Left cardiac atrium (tissue), 4 donors: ENCODE measurements at regions not wholly inside any gene's neighbourhood (a gene's known extent, or its start where the extent isn't known, plus 50 kb on each side); places are given as distances from the start of the nearest gene placed in this dataset.

Experiments
- ATAC-seq, 2 donors: fragments of 200-7000 bp; cut with Tn5 transposase; one replicate each; pipeline ENCODE4 v1.9.1; 2020; ENCODE audit warnings: mild to moderate bottlenecking in 2 of 2, moderate library complexity in 2 of 2
- DNase-seq: peaks from one replicate; pipeline ENCODE4 v3.0.0-alpha.2; 2020
- intact Hi-C, 2 donors: fragments of 100-400 bp; cut with DNase I; formaldehyde crosslinking; loops; one replicate each; pipeline versions ENCODE4 v1.14.1 to v1.15.1; 2022 to 2023
- donor health status: DM: no; HTN: yes; CAD: no.
- donor health status: DM: no; HTN: yes; CAD: no; lungs with severe emphysema.
- donor health status: DM: yes; HTN: yes; CAD: no.
- donor health status: Dilated cardiomyopathy.

DNA sequence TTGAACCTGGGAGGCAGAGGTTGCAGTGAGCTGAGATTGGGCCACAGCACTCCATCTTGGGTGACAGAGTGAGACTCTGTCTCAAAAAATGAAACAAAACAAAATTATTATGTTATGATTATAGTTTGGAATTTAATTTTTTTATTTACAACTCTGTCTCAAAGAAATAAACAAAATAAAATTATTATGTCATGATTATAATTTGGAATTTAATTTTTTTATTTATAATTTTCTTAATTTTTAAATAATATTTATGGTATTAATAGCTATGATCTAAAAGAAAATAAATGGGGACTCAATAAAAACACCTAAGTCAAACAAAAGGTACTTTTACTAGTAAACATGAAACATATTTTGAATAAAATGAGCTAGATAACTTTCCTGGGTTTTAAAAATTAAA is 994.8 kb upstream of the GHITM start:
- intact Hi-C loops, result no loop called here
- ATAC-seq, result no peak
- DNase-seq, result no peak

- ATAC-seq, result no peak
- no peak for DNase-seq
Measured at GRCh38 chr10:83153714-83154113, 985.6 kb upstream of the GHITM start.

GRCh38 chr10:83164156-83164555 is 975.2 kb upstream of the GHITM start:
- intact Hi-C loops, result no loop called here
- peak in 1 of 2 donors; percentile 26 for ATAC-seq
- no peak for DNase-seq

More at GRCh38 chr10:83153714-83154113, 985.6 kb upstream of the GHITM start:
- intact Hi-C loops, result no loop called here

- intact Hi-C loops, result no loop called here
- no peak for DNase-seq
Measured at GRCh38 chr10:83165265-83165664, 974.0 kb upstream of the GHITM start.

GRCh38 chr10:83166344-83166743 is 973.0 kb upstream of the GHITM start:
- ATAC-seq, result no peak
- DNase-seq, result no peak
- intact Hi-C loops, result no loop called here

More at GRCh38 chr10:83165265-83165664, 974.0 kb upstream of the GHITM start:
- ATAC-seq, result no peak

DNA sequence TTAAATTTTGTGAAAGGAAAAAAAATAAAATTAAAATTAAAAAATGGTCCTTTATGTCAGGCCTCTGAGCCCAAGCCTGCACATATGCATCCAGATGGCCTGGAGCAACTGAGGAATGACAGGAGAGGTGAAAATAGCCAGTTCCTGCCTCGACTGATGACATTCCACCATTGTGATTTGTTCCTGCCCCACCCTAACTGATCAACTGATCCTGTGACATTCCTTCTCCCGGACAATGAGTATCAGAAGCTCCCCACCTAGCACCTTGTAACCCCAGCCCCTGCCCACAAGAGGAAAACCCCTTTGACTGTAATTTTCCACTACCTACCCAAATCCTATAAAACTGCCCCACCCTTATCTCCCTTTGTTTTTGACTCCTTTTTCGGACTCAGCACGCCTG is 972.2 kb upstream of the GHITM start:
- intact Hi-C loops, result no loop called here
- ATAC-seq (no peak), DNase-seq (no peak)

DNA sequence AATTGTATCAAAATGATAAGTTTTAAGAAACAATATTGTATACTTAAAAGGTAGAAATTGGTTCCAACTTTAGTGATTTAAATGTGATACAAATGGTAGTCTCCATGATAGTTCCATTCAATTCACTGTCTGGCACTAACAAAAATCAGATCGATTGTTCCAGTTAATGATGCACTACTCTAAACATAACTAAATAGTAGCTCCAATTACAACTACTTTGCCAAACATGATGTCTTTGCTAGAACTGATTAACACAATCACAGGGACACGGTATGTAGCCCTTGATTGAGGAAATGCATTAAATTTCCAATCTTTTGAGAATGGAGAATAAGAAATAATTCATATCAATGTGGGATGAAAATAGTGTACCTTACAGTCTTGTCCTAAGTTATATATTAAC is 962.4 kb upstream of the GHITM start:
- ATAC-seq, result no peak
- intact Hi-C loops, result no loop called here
- DNase-seq, result no peak

DNA sequence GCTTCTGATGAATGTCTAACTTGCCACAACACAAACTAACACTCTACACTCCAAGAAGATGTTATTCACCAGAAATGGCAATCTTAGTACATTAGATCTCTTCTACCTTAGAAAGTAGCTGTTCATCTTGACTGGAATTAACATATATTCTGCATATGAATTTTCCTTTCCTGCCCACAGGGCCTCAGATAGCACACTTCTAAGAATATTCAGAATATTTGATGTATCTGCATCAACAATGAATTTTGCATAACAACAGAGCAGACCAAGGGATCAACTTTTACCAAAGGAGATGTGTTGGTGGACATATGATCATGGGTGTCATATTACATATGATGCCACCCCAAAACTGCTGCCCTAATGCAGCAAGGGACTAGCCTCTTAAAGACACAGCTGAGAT is 960.8 kb upstream of the GHITM start:
- ATAC-seq (no peak), DNase-seq (no peak)
- intact Hi-C loops, result no loop called here

DNA sequence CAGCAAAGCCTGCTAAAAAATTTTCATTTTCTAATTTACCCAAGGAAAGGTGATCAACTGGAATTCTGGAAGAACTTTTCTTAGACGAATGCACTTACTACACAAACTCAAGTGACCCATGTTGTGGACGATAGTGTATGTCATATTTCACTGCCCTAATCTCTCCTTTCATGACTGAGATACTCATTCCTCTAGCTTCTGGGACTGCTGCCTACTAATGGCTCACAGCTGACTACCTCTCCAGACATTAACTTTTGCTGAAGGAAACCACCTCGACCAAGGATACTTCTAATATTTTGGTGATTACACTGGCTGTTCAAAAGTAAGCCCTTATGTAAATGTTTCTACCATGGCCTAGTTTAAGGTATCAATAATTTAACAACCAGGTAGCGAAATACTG is 959.9 kb upstream of the GHITM start:
- no peak for DNase-seq
- intact Hi-C loops, result no loop called here
- ATAC-seq, result no peak

- ATAC-seq (no peak), DNase-seq (no peak)
- intact Hi-C loops, result no loop called here
Measured at GRCh38 chr10:83182076-83182475, 957.2 kb upstream of the GHITM start.

- DNase-seq (no peak), ATAC-seq (peak in 1 of 2 donors; percentile 30)
- intact Hi-C loops, result no loop called here
Measured at GRCh38 chr10:83184641-83185040, 954.7 kb upstream of the GHITM start.

- DNase-seq (no peak), ATAC-seq (no peak)
- intact Hi-C loops, result no loop called here
Measured at GRCh38 chr10:83190614-83191013, 948.7 kb upstream of the GHITM start.

DNA sequence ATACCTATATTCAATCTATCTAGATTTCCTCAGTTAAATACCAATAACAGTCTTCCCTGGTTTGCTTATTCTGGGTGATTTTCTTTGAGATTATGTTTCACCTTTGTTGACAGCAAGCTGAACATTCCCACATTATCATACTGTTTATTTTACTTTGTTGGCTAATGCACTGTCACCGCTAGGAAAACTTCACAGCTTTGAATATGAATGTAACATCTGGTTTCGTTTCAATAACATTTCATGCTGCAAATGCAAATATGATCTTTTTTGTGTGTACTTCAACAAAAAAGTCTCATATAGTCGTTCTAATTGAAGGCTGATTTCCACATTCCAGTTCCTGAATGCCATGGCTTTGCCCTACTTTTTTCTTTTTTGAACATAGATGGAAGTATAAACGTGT is 946.3 kb upstream of the GHITM start:
- DNase-seq (no peak), ATAC-seq (no peak)
- intact Hi-C loops, result no loop called here

DNA sequence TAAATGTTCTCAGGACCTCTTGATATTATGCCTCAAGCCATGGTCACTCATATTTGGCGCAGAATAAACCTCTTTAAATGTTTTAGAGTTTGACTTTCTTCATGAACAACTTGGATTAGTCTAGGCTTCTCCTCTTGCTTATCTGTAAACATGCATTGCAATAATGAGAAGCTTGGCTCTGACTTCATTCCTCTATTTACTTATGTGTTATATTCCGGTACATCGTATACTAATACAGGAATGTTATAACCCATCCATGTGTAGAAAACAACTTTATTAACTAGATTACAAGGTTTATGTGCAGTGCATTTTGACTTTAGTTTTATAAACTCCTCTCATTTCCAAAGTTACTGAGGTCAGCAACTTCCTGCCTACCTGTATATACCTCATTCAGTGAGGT is 944.3 kb upstream of the GHITM start:
- intact Hi-C loops, result no loop called here
- ATAC-seq (no peak), DNase-seq (no peak)

GRCh38 chr10:83199374-83199773 is 939.9 kb upstream of the GHITM start:
- no peak for DNase-seq
- intact Hi-C loops, result no loop called here
- no peak for ATAC-seq

GRCh38 chr10:83205861-83206260 is 933.4 kb upstream of the GHITM start:
- ATAC-seq (no peak), DNase-seq (no peak)
- intact Hi-C loops, result no loop called here

DNA sequence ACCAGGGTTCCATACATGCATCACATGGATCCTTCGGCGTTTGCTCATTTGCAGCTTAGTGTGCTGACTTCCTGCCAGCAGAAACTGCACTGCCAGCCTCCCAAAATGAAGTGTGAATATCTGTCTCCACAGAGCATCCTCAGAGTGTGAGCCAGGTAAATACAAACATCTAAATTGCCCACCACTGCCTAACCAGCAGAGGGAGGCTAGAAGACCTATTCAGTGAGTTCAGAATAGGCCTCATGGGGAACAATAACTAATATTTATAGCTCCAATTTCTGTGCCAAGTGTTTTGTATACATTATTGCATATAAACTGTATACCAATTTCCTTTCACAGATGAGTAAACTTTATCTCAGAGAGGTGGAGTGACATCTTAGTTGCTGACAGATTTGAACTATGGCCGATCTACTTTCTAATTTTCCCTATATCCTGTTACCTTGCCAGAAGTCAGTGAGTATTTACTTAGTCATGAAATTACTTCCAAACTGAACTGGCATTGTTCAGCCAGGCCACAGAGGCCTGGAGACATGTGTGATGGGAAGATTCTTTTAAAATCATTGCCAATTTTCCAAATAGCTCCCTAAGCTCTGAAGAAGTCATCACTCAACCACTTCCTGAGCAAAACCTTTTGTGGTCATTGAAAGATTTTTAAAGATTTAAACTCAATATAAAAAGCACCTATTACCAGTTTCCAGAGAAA is 926.5 kb upstream of the GHITM start:
- intact Hi-C loops, result no loop called here
- ATAC-seq, result no peak
- no peak for DNase-seq

- intact Hi-C loops, result no loop called here
- DNase-seq (no peak), ATAC-seq (no peak)
Measured at GRCh38 chr10:83214136-83214535, 925.2 kb upstream of the GHITM start.

DNA sequence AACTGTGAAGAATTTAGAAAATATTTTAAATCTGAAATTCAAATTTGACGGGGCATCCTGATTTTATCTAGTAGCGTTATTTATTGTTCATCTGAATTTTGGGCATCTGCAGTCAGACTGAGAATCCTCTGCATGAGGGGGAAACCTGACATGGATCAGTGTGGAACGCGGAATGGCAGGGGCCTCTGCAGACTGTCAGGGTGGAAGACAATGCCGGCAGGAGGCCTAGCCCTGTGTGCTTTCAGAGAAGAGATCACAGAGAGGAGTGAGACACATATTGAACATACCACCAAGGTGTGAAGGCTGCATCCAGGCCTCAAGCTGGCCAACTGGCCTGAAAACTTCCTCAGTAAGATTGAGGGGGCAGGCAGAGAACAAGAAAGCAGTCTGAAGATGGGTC is 921.1 kb upstream of the GHITM start:
- no peak for DNase-seq
- no peak for ATAC-seq

DNA sequence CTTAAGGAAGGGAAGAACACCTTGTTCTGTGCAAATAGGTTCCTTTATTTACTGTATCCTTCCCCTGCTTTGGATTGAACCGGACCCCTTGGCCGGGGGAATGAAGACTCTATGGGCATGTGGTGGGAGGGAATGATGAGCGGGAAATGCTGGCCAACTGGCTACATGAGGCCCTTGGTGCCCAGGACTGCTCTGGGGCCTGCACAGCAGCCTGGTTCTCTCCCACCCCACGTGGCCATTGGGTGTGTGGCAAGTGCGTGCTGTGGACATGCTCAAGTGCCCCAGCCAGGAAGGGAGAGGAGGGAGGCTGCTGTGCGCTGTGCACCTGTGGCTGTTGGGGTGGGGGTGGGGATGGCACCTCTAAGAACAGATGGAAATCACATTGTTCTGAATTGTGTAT is 917.0 kb upstream of the GHITM start:
- DNase-seq (no peak), ATAC-seq (no peak)
- intact Hi-C loops, result no loop called here

More for the DNA sequence above, 921.1 kb upstream of the GHITM start:
- intact Hi-C loops, result no loop called here

- ATAC-seq (no peak), DNase-seq (no peak)
- intact Hi-C loops, result no loop called here
Measured at GRCh38 chr10:83222832-83223742, 916.2 kb upstream of the GHITM start.
